ENCODE measurements at regions not wholly inside any gene's neighbourhood (a gene's known extent, or its start where the extent isn't known, plus 50 kb on each side); places are given as distances from the start of the nearest gene placed in this dataset.

DNA sequence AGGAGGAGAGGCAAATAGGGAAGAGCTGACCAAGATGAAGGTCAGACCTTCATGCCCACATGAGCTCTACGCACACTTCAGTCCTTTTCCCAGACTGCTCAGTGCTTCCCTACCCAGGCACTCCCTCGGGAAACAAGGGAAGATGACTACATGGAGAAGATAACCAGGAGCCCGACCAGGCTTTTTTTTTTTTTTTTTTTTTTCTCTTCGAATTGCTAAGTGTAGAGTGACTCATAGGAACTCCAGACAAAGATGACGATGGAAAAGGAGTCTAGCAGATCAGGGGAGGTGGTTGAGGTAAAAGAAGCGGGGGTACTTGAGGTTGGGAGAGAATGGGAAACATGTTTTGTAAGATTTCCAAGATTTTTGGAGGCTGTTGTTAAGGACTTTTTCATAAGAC is 526.1 kb downstream of the BNC2 start:
- DNase-seq: no peak

DNA sequence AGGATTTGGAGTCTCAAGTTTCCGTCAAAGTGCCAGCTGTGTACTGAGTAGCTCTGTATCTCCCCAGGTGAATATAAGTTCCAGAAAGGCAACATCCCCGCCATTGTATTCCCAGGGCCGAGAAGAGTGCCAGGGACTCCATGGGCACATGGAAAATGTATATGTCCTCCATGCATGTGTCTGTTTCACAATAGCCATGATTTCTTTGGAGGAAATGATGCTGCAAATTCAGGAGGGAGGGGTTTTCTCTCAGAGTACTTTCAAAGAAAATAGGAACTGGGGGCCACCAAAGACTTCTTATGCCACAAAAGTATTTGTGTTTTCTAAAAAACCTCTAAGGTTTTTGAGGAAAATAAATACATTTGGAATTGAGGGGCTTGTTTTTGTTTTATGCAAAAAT is 524.6 kb downstream of the BNC2 start:
- DNase-seq: no peak

DNA sequence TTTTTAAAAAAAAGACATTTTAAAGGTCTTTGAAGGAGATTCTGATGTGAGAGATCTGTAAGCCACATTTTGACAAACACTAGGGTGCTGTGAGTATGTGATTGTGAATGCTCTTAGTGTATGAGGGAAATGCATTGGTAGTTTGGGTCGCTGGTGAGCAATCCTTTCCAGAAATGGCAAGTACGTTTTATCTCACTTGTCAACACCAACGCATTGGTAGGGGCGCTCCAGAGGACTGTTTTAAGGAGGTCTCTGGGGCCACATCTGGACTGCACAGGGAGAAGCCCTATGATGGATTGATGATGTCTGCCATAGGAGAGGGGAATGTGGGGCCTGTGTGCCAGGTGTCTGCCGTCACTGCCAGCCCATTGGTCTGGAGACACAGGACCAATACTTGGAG is 522.6 kb downstream of the BNC2 start:
- DNase-seq: no peak

DNA sequence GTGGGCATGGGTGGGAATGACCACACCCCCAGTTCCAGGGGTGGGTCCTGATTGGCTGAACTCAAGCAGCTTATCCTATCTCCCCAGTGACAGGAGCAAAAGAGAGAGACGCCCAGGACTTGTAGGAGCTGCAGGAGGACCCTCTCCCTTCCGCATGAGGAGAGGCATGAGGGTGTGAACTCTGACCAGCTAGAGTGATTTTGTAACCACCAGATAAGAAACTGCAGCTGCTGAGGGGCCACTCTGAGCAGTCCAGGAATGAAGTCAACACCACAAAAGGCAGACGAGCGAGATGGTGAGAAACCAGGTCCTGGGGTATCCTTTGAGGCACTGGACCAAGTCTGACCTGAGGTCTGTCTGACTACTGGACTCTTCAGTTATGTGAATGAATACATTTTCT is 521.9 kb downstream of the BNC2 start:
- DNase-seq: no peak

DNA sequence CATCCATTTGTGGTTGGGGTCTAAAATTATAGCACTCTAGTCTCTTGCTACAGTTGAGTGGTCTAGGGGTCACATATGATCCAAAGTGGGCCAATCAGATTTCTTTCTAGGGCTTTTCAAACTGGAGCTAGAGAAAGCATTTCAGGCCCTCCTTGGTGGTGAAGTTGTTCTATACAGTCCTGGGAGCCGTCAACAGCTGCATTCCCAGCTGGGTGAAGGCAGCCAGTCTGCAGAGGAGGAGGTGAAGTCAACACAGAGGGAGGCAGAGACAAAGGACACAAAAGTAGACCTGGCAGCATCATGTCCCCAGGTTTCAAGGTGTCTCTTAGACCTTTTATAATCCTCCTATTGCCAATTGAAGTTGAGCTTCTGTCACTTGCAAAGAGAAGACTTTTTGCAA is 518.2 kb downstream of the BNC2 start:
- DNase-seq: no peak

DNA sequence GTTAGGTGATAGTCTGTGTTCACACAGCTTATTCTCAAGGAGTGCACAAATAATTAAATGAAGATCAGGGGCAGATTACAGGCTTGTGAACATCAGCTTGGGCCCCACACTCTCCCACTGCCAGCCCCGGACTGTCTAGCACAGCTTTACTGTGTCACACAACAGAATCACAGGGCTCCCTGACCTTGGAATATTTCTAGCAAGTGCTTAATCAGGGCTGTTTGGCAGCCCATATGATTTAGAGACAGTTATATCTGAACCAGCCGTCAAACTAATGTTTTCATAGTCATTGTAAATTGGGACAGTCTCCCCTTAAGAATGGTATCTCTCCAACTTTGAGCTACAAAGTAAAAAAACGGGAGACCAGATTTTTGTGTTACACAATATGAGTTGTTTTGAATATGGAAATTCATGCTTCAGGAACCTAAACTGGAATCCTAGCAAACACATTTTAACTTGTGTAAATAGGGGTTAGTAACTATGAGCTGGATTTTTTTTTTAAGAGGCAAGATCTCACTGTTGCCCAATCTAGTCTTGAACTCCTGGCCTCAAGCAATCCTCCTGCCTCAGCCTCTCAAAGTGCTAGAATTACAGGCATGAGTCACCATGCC is 517.6 kb downstream of the BNC2 start:
- no peak for DNase-seq

DNA sequence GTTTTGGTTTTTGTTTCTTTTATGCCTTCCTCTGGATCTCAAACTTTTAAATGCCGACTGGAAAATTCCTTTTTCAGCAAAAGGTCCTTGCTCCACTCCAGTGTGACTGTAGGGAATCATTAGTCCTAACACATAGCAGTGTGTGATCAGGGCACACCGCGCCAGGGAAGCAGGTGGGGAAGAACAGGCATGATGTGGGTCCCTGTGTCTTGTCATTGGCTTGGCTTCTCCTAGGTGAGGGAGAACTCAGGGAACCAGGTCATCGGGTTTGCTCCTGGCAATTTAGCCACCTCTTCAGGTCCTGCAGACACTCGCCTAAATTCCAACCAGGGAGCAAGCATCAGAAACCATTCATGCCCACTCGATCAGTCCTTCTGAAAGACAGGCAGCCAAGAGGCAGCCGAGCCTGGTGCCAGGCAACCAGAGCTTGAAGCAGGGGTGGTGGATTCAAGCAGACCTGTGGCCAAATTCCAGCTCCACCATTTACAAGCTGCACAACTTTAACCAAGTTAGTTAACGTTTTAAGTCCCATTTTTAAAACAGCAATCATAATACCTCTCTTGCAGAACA is 514.2 kb downstream of the BNC2 start:
- no peak for DNase-seq

DNA sequence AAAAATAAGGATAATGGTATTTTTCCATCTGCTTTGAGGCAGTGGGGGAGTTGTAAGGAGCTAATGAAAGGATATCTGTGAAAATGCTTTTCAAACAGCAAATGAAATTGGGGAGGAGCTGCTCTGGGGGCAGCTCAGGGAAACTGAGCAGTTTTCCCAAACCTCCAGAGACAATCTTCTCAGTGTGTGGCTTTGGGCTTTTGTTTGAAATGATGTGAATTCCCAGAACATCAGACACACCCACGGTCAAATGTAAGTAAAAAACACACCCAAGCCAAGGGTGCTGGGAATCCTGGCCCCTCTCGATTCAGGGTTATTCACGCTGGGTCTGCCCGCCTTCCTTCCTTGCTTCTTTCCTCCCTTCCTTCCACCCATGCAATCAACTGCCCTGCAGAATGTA is 512.6 kb downstream of the BNC2 start:
- no peak for DNase-seq

DNA sequence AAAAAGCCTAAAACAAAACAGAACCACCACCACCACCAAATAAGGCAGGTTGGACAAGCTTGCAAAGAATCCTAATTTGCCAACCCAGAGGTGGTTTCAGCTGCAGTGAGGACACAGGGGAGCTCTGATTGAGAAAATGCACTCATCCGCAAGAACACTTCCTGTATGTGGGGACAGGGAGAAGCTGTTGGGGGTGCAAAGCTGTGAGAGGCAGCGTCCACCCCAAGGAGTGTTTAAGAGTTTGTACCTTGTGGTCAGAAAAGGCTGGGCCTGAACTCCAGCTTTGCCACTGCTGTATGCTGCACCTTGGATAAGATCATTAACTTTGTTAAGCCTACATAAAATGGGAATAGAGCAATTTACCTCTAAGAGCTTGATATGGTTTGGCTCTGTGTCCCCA is 511.7 kb downstream of the BNC2 start:
- no peak for DNase-seq

Data from activated CD4-positive, alpha-beta T cell treated with anti-CD3 and anti-CD28 coated beads, Interleukin-2, amount 50 U/mL, for 48 hours (primary cell).